Activated CD8-positive, alpha-beta T cell treated with anti-CD3 and anti-CD28 coated beads, Interleukin-2, amount 10 ng/mL, durations not matched to agents 7 days and 5 days (primary cell): ENCODE measurements at regions not wholly inside any gene's neighbourhood (a gene's known extent, or its start where the extent isn't known, plus 50 kb on each side); places are given as distances from the start of the nearest gene placed in this dataset.
"Not testable (repeated sequence)": the region's sequence is repeated elsewhere in the genome, so short reads cannot be mapped to it uniquely, and the experiment has no call there.

Experiments
- ATAC-seq: fragments of 150-1000 bp; cut with Tn5 transposase; one replicate; pipeline ENCODE4 v1.10.0; 2021; ENCODE audit warnings: moderate library complexity
- CTCF ChIA-PET: fragments of 350-600 bp; sonication (Branson Sonifier 250); formaldehyde crosslinking; loops from one replicate; lab custom pipeline; 2021; ENCODE audit warnings: antibody characterized with exemption; lab: Charles Lee
- POLR2A ChIA-PET: fragments of 350-600 bp; sonication (Branson Sonifier 250); formaldehyde crosslinking; loops from one replicate; lab custom pipeline; 2021; ENCODE audit warnings: antibody characterized with exemption; lab: Charles Lee
- DNase-seq: peaks from one replicate; pipeline ENCODE4 v3.0.0-alpha.2; 2020
- H3K27ac Mint-ChIP-seq: one replicate; pipeline ENCODE4 v1.8.0; 2021; ENCODE audit warnings: mild to moderate bottlenecking, mixed read lengths
- H3K27me3 Mint-ChIP-seq: one replicate; pipeline ENCODE4 v1.8.0; 2021; ENCODE audit warnings: low read depth, mixed read lengths
- H3K36me3 Mint-ChIP-seq: one replicate; pipeline ENCODE4 v1.8.0; 2021; ENCODE audit warnings: low read depth, mixed read lengths
- H3K4me1 Mint-ChIP-seq: one replicate; pipeline ENCODE4 v1.8.0; 2021; ENCODE audit warnings: low read depth, mixed read lengths
- H3K4me3 Mint-ChIP-seq: one replicate; pipeline ENCODE4 v1.8.0; 2021; ENCODE audit warnings: mild to moderate bottlenecking, mixed read lengths
- H3K9me3 Mint-ChIP-seq: one replicate; pipeline ENCODE4 v1.8.0; 2022; ENCODE audit warnings: mixed read lengths; ENCODE audit not compliant: insufficient read depth

GRCh38 chr1:234823191-234824176 is 213.5 kb upstream of the IRF2BP2 start:
- CTCF ChIA-PET, result no interaction called here

GRCh38 chr1:234821840-234822239 is 211.9 kb upstream of the IRF2BP2 start:
- peaks cover 7% of the 10 kb centered on the region for H3K27me3 Mint-ChIP-seq
- no peak for ATAC-seq
- no peak overlapping the region for H3K27ac Mint-ChIP-seq
- POLR2A ChIA-PET, result no interaction called here
- peaks cover 12% of the 10 kb centered on the region for H3K4me1 Mint-ChIP-seq
- H3K36me3 Mint-ChIP-seq, result no peaks in the 10 kb centered on the region
- CTCF ChIA-PET, result no interaction called here
- H3K9me3 Mint-ChIP-seq, result no peaks in the 10 kb centered on the region
- DNase-seq, result no peak
- H3K4me3 Mint-ChIP-seq, result no peak overlapping the region

More at GRCh38 chr1:234823191-234824176, 213.5 kb upstream of the IRF2BP2 start:
- peaks cover 9% of the 10 kb centered on the region for H3K27me3 Mint-ChIP-seq
- ATAC-seq, result no peak
- no peaks in the 10 kb centered on the region for H3K36me3 Mint-ChIP-seq
- POLR2A ChIA-PET, result interaction anchor here (0.6 kb wide), 1 partner anchor 49 kb away, joined by 6 read pairs; no protein-coding TSS in a partner anchor
- H3K4me3 Mint-ChIP-seq, result no peak overlapping the region
- H3K27ac Mint-ChIP-seq, result no peak overlapping the region
- no peaks in the 10 kb centered on the region for H3K9me3 Mint-ChIP-seq
- no peak for DNase-seq
- H3K4me1 Mint-ChIP-seq, result peaks cover 17% of the 10 kb centered on the region

DNA sequence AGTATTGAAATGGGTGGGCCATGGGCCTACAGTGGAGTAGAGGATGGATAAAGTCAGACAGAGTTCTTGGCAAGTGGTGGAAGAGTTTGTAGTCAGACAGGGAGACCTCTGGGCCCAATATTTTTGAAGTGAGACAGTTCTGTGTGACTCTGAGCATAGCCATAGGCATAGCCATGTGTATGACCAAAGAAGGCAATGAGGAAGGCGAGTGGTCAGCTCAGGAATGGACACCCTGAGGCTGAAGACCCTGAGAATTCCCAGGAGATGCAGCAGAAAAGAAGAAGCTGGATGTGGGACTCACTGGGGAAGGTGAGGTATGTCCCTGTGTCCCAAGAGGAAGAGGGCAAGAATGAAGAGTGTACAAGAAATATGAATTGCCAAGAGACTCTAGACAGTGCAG is 210.6 kb upstream of the IRF2BP2 start:
- Mint-ChIP-seq H3K27ac (no peak overlapping the region), H3K27me3 (peaks cover 3% of the 10 kb centered on the region), H3K36me3 (no peaks in the 10 kb centered on the region), H3K4me1 (peaks cover 4% of the 10 kb centered on the region), H3K9me3 (no peaks in the 10 kb centered on the region), H3K4me3 (no peak overlapping the region)
- ATAC-seq (no peak), DNase-seq (no peak)
- CTCF ChIA-PET, result no interaction called here
- POLR2A ChIA-PET, result no interaction called here

DNA sequence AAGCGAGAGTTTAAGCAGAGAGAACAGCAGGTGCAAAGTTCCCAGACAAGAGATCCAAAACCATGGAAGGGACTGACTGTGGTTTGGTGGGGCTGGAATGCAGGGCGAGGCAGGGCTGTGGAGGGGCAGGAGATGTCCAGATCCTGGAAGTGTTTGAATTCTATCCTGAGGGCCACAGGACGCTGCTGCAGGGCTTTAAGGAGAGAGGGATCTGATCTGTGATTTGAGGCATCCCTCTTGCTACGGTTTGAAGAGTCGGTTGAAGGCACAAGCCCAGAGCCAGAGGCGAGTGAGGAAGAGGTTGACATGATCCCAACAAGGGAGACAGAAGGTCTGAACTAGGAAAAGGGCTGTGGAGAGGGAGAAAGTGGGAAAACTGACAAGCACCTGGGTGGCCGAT is 209.9 kb upstream of the IRF2BP2 start:
- CTCF ChIA-PET, ATAC-seq, H3K27ac Mint-ChIP-seq, H3K9me3 Mint-ChIP-seq, H3K36me3 Mint-ChIP-seq, H3K27me3 Mint-ChIP-seq, DNase-seq, H3K4me1 Mint-ChIP-seq, POLR2A ChIA-PET, H3K4me3 Mint-ChIP-seq: not testable (repeated sequence)

GRCh38 chr1:234818040-234818387 is 208.0 kb upstream of the IRF2BP2 start:
- POLR2A ChIA-PET, ATAC-seq, H3K9me3 Mint-ChIP-seq, H3K27me3 Mint-ChIP-seq, H3K4me1 Mint-ChIP-seq, CTCF ChIA-PET, H3K36me3 Mint-ChIP-seq, H3K4me3 Mint-ChIP-seq, DNase-seq, H3K27ac Mint-ChIP-seq: not testable (repeated sequence)

DNA sequence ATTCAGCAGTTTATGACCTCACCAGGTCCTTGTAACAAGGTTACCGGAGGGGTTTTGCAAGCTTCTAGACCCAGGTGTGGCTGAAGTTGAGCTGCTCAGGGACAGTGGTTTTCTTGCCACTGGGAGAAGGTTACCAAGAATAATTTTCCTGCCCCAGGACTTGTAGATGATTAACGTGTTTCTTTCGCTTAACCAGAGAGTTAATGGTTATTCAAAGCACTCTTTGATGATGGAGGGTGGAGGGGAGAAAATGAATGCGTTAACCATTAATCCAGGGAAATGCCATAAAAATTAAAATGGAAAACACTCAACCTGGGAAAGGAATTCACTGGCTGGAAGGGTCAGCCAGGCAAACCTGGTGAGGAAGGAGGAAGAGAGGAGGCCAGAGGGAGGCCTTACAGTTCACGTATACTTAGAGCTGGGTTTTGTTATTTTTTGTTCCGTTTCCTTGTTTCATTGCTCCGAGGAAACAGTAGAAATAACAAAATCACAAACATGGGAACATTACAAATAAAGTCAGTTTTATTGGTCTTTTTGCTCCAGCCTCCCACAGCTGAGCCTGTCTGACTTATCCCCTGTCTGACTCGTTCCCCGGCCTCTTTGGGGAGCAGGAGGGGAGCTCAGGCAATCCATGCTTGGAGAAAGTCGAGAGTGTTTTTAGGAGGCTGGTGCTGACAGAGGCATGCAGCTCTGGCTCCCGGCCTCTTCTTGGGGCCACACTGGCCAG is 207.5 kb upstream of the IRF2BP2 start:
- H3K36me3 Mint-ChIP-seq, ATAC-seq, H3K9me3 Mint-ChIP-seq, H3K27ac Mint-ChIP-seq, H3K4me3 Mint-ChIP-seq, H3K27me3 Mint-ChIP-seq, DNase-seq, POLR2A ChIA-PET, CTCF ChIA-PET, H3K4me1 Mint-ChIP-seq: not testable (repeated sequence)

GRCh38 chr1:234816864-234817263 is 206.9 kb upstream of the IRF2BP2 start:
- H3K4me3 Mint-ChIP-seq, H3K4me1 Mint-ChIP-seq, ATAC-seq, CTCF ChIA-PET, H3K9me3 Mint-ChIP-seq, H3K27ac Mint-ChIP-seq, POLR2A ChIA-PET, DNase-seq, H3K36me3 Mint-ChIP-seq, H3K27me3 Mint-ChIP-seq: not testable (repeated sequence)

DNA sequence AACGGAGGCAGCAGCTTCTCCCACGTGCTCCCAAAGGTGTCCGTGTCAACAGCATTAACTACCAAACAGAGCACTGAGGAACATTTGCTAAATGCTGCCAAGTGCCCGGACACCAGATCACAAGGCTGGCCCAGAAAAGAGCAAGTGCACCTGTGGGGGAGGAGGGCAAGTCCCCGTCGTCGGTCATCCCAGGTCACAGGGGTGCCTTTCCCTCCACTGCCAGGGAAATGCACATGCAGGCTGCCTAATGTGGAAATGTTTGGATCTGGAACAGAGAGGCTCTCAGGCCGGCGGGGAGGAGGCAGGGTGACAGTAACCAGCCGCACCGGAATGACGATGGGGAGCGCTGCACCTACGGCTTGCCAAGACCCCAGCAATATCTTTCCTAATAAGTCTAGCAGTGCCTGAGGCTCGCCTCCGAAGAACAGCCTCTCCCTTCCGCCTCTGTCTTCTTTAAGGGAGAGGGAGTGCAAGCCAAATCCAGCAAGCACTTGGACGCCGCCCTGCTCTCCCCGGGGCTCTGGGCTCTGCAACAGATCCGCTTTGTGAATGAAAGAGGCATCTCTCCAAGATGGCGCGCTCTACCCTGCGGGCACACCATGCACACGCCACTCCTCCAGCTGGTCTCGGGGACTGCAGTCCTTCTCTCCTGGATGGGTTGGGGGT is 206.3 kb upstream of the IRF2BP2 start:
- H3K9me3 Mint-ChIP-seq, H3K36me3 Mint-ChIP-seq, DNase-seq, H3K4me1 Mint-ChIP-seq, H3K4me3 Mint-ChIP-seq, H3K27me3 Mint-ChIP-seq, CTCF ChIA-PET, H3K27ac Mint-ChIP-seq, ATAC-seq, POLR2A ChIA-PET: not testable (repeated sequence)

DNA sequence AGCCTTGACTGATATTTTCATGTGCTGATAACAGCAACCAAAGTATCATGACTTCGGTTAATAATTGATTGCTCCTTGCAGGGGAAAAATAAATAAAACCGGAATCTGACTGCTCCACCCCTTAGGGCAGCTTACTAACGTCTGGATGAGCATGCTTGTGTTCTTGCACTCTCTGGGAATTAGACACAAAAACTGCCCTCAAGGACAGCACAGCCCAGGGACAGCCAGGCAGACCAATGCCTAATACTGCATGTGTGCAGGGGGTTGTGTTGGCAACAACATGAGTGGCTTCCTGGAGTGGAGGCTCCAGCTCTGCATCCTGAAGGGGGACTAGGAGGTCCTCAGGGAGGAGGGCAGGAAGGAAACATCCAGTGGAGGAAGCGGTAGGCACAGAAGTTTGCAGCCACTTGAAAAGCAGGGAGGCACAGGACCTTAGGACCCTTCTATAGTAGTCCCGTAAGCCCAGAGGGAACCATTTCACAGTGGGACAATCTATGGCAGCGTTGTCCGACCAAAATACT is 205.4 kb upstream of the IRF2BP2 start:
- POLR2A ChIA-PET, ATAC-seq, H3K4me3 Mint-ChIP-seq, H3K27me3 Mint-ChIP-seq, CTCF ChIA-PET, H3K27ac Mint-ChIP-seq, H3K4me1 Mint-ChIP-seq, H3K9me3 Mint-ChIP-seq, DNase-seq, H3K36me3 Mint-ChIP-seq: not testable (repeated sequence)

DNA sequence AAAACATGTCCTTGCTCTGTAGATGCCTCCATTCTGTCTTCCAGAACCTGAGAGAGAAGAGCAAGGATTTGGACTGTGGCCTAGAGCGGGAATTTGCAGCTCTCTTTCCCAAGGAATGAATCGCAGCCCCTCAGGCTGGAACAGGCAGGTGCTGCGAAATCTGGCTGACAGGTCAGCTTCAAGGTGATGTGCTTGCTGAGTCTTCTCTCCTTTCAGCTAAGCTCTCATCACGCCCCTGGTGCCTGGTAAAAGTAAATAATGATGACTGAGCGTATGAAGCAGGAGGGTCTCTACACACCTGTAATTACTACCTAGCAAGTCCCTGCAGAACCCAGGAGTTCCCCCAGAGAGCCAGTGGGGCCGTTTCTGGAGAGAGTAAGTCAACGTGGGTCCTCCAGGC is 204.3 kb upstream of the IRF2BP2 start:
- H3K27ac Mint-ChIP-seq, H3K4me3 Mint-ChIP-seq, DNase-seq, CTCF ChIA-PET, H3K27me3 Mint-ChIP-seq, H3K9me3 Mint-ChIP-seq, H3K36me3 Mint-ChIP-seq, H3K4me1 Mint-ChIP-seq, POLR2A ChIA-PET, ATAC-seq: not testable (repeated sequence)

DNA sequence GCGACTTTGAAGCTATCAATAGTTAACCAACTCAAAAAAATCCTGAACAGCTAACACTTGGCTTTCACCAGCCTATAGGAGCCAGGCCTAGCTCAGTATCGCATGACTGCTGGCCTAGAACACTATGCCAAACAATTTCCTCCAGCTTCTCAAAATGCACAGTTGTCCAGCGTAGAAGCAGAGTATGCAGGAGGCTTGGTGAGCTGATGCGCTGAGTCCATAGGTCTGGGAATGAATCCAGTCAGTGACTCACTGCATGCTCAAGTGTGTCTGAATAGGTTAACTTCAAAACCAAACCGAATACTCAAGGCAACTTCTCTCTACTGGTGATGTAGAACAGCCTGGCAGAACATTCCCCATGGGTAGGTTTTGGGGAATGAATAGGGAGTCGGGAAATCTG is 201.8 kb upstream of the IRF2BP2 start:
- H3K36me3 Mint-ChIP-seq, H3K4me1 Mint-ChIP-seq, H3K27ac Mint-ChIP-seq, H3K4me3 Mint-ChIP-seq, H3K9me3 Mint-ChIP-seq, ATAC-seq, POLR2A ChIA-PET, H3K27me3 Mint-ChIP-seq, CTCF ChIA-PET, DNase-seq: not testable (repeated sequence)
